A549 (cell line): ENCODE measurements at regions not wholly inside any gene's neighbourhood (a gene's known extent, or its start where the extent isn't known, plus 50 kb on each side); places are given as distances from the start of the nearest gene placed in this dataset.

Experiments used
- CTCF ChIP-seq: fragments of >200 bp; sonication (Bioruptor Twin); formaldehyde crosslinking; IDR thresholded peaks from 3 replicates; pipeline ENCODE4 v1.5.1; 2016
- E2F6 ChIP-seq: IDR thresholded peaks from 2 replicates; pipeline ENCODE4 v1.6.1; 2012; ENCODE audit warnings: low read depth, borderline replicate concordance
- EP300 ChIP-seq, 2 experiments: fragments of >200 bp; sonication (Bioruptor Twin); formaldehyde crosslinking; IDR thresholded peaks; 2 replicates in 1 of 2; 3 replicates in 1 of 2; pipeline ENCODE4 v1.6.1; 2016 to 2017
- GATA3 ChIP-seq: IDR thresholded peaks from 2 replicates; pipeline ENCODE4 v1.6.1; 2012; ENCODE audit warnings: borderline replicate concordance
- HDAC2 ChIP-seq: fragments of 200-600 bp; sonication (generic); IDR thresholded peaks from 2 replicates; pipeline ENCODE4 v1.6.1; 2016
- HOXA7 ChIP-seq: fragments of 250-450 bp; sonication (Bioruptor Pico); IDR thresholded peaks from 2 replicates; pipeline ENCODE4 v1.5.0; 2020; ENCODE audit warnings: mild to moderate bottlenecking, moderate library complexity
- HOXB5 ChIP-seq: fragments of 250-450 bp; sonication (Bioruptor Pico); IDR thresholded peaks from 2 replicates; pipeline ENCODE4 v1.5.0; 2020; ENCODE audit warnings: mild to moderate bottlenecking, moderate library complexity
- KDM1A ChIP-seq: fragments of 200-600 bp; sonication (generic); IDR thresholded peaks from 2 replicates; pipeline ENCODE4 v1.6.1; 2016; ENCODE audit warnings: low read depth, mild to moderate bottlenecking
- MAX ChIP-seq: IDR thresholded peaks from 2 replicates; pipeline ENCODE4 v1.6.1; 2012
- POLR2A ChIP-seq: IDR thresholded peaks from 2 replicates; pipeline ENCODE4 v1.6.1; 2012; ENCODE audit warnings: mild to moderate bottlenecking, low read length
- SMC3 ChIP-seq: fragments of >200 bp; sonication (Bioruptor Twin); formaldehyde crosslinking; IDR thresholded peaks from 3 replicates; pipeline ENCODE4 v1.6.1; 2018; ENCODE audit warnings: inconsistent platforms
- TF ChIP-seq, protein P1 (sequence below): IDR thresholded peaks from 2 replicates; pipeline ENCODE4 v1.6.1; 2012

- TF ChIP-seq CTCF = no peak
- TF ChIP-seq HOXA7 (CRISPR knock-in tag) = no peak
- no peak for TF ChIP-seq E2F6
- TF ChIP-seq HDAC2 = no peak
- TF ChIP-seq SMC3 = no peak
- TF ChIP-seq GATA3 = no peak
- TF ChIP-seq MAX = no peak
- TF ChIP-seq KDM1A = no peak
- no peak for TF ChIP-seq HOXB5 (CRISPR knock-in tag)
- TF ChIP-seq EP300 (IDR thresholded peaks at IDR 0.05) = no peak
- TF ChIP-seq, protein P1, sequence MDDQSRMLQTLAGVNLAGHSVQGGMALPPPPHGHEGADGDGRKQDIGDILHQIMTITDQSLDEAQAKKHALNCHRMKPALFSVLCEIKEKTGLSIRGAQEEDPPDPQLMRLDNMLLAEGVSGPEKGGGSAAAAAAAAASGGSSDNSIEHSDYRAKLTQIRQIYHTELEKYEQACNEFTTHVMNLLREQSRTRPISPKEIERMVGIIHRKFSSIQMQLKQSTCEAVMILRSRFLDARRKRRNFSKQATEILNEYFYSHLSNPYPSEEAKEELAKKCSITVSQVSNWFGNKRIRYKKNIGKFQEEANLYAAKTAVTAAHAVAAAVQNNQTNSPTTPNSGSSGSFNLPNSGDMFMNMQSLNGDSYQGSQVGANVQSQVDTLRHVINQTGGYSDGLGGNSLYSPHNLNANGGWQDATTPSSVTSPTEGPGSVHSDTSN = no peak
- no peak for TF ChIP-seq POLR2A
These were observed 68.4 kb upstream of the ZNF281 start for GRCh38 chr1:200478239-200478623.
